Thyroid gland (tissue), 4 donors: ENCODE measurements at regions not wholly inside any gene's neighbourhood (a gene's known extent, or its start where the extent isn't known, plus 50 kb on each side); places are given as distances from the start of the nearest gene placed in this dataset.

Source experiments
- POLR2A ChIP-seq, 2 donors: fragments of 450-650 bp; IDR thresholded peaks; one replicate each; pipeline ENCODE4 v1.6.1; 2017; ENCODE audit warnings: antibody characterized with exemption in 2 of 2, mild to moderate bottlenecking in 2 of 2, moderate library complexity in 1 of 2
- TF ChIP-seq, protein P1 (sequence below), 6 experiments: fragments of 200-600 bp in 3 of 6; fragments of 450-650 bp in 3 of 6; sonication (generic) in 3 of 6; IDR thresholded peaks; one replicate each; pipeline ENCODE4 v1.5.1; 2016 to 2019; ENCODE audit warnings: antibody characterized with exemption in 6 of 6, mild to moderate bottlenecking in 2 of 6, inconsistent platforms in 1 of 6, moderate library complexity in 1 of 6

GRCh38 chr15:93247466-93248121 is 158.6 kb upstream of the RGMA start:
- no peak for TF ChIP-seq POLR2A (IDR thresholded peaks at IDR 0.05)
- TF ChIP-seq, protein P1, sequence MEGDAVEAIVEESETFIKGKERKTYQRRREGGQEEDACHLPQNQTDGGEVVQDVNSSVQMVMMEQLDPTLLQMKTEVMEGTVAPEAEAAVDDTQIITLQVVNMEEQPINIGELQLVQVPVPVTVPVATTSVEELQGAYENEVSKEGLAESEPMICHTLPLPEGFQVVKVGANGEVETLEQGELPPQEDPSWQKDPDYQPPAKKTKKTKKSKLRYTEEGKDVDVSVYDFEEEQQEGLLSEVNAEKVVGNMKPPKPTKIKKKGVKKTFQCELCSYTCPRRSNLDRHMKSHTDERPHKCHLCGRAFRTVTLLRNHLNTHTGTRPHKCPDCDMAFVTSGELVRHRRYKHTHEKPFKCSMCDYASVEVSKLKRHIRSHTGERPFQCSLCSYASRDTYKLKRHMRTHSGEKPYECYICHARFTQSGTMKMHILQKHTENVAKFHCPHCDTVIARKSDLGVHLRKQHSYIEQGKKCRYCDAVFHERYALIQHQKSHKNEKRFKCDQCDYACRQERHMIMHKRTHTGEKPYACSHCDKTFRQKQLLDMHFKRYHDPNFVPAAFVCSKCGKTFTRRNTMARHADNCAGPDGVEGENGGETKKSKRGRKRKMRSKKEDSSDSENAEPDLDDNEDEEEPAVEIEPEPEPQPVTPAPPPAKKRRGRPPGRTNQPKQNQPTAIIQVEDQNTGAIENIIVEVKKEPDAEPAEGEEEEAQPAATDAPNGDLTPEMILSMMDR (IDR thresholded peaks at IDR 0.05) = no peak
